ENCODE measurements at regions not wholly inside any gene's neighbourhood (a gene's known extent, or its start where the extent isn't known, plus 50 kb on each side); places are given as distances from the start of the nearest gene placed in this dataset.

- DNase-seq = no peak
- no peak overlapping the region for H3K27ac ChIP-seq (ENCODE audit: low read length in 2 of 2)
- no peaks in the 10 kb centered on the region for H3K4me1 ChIP-seq (ENCODE audit: control insufficient read depth in 2 of 2, insufficient read depth in 2 of 2, low read length in 2 of 2)
- peaks cover 9% of the 10 kb centered on the region for H3K27me3 Mint-ChIP-seq
- no peak overlapping the region for H3K4me3 ChIP-seq (ENCODE audit: control extremely low read depth in 1 of 5, extremely low read depth in 1 of 5, insufficient read depth in 1 of 5, low read depth in 2 of 5, low read length in 4 of 5)
- ChIA-PET POLR2A (no interaction called here), CTCF (no interaction called here)
- TF ChIP-seq, protein P1, sequence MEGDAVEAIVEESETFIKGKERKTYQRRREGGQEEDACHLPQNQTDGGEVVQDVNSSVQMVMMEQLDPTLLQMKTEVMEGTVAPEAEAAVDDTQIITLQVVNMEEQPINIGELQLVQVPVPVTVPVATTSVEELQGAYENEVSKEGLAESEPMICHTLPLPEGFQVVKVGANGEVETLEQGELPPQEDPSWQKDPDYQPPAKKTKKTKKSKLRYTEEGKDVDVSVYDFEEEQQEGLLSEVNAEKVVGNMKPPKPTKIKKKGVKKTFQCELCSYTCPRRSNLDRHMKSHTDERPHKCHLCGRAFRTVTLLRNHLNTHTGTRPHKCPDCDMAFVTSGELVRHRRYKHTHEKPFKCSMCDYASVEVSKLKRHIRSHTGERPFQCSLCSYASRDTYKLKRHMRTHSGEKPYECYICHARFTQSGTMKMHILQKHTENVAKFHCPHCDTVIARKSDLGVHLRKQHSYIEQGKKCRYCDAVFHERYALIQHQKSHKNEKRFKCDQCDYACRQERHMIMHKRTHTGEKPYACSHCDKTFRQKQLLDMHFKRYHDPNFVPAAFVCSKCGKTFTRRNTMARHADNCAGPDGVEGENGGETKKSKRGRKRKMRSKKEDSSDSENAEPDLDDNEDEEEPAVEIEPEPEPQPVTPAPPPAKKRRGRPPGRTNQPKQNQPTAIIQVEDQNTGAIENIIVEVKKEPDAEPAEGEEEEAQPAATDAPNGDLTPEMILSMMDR (IDR thresholded peaks at IDR 0.05) = no peak
- no peak for TF ChIP-seq EZH2 (IDR thresholded peaks at IDR 0.05; ENCODE audit: borderline replicate concordance, insufficient read depth, low read depth, low read length, poor library complexity, severe bottlenecking)
- H3K79me2 ChIP-seq (ENCODE audit: control insufficient read depth, insufficient read depth, low read length) = no peaks in the 10 kb centered on the region
- intact Hi-C loops (cut with micrococcal nuclease) = no loop called here
- no peak overlapping the region for H3K27ac Mint-ChIP-seq
- no peaks in the 10 kb centered on the region for H3K9me3 ChIP-seq (ENCODE audit: control extremely low read depth in 1 of 3, control insufficient read depth in 2 of 3, insufficient read depth in 1 of 3, low read length in 2 of 3)
- no peak overlapping the region for H3K4me2 ChIP-seq (replicated peaks; ENCODE audit: low read depth, low read length, poor library complexity, severe bottlenecking)
- H3K27me3 ChIP-seq (replicated peaks in 1 of 4; ENCODE audit: control extremely low read depth in 1 of 4, control insufficient read depth in 3 of 4, insufficient read depth in 4 of 4, low read length in 3 of 4) = peaks cover 0 to 9% (median 1%) of the 10 kb centered on the region in 4 experiments
- no peak for ATAC-seq (ENCODE audit: low read depth)
- H2AFZ ChIP-seq (ENCODE audit: insufficient read depth, low read depth, low read length, poor library complexity, severe bottlenecking) = no peak overlapping the region
- no peak overlapping the region for H3K9ac ChIP-seq (ENCODE audit: low read length)
- no peaks in the 10 kb centered on the region for H3K9me3 Mint-ChIP-seq (ENCODE audit: insufficient read depth)
- H3K4me1 Mint-ChIP-seq = no peaks in the 10 kb centered on the region
- H3K36me3 ChIP-seq (replicated peaks in 1 of 2; ENCODE audit: control extremely low read depth in 1 of 2, control insufficient read depth in 1 of 2, extremely low read depth in 1 of 2, insufficient read depth in 2 of 2, low read length in 1 of 2) = no peaks in the 10 kb centered on the region
- WGBS (ENCODE audit: insufficient coverage) = 89% methylated on average over 3 of the region's 6 CpGs
- no peaks in the 10 kb centered on the region for H4K20me1 ChIP-seq (ENCODE audit: control insufficient read depth, insufficient read depth, low read length, poor library complexity, severe bottlenecking)
- no peak overlapping the region for H3K4me3 Mint-ChIP-seq
Observed at GRCh38 chr9:3773362-3774060, 247.7 kb upstream of the RFX3 start.

GRCh38 chr9:3769646-3770045 is 243.8 kb upstream of the RFX3 start:
- H3K9me3 ChIP-seq (ENCODE audit: control extremely low read depth in 1 of 3, control insufficient read depth in 2 of 3, insufficient read depth in 1 of 3, low read length in 2 of 3) = no peaks in the 10 kb centered on the region
- no peak overlapping the region for H2AFZ ChIP-seq (ENCODE audit: insufficient read depth, low read depth, low read length, poor library complexity, severe bottlenecking)
- H3K9ac ChIP-seq (ENCODE audit: low read length) = no peak overlapping the region
- intact Hi-C loops (cut with micrococcal nuclease) = no loop called here
- WGBS (ENCODE audit: insufficient coverage) = 100% methylated on average over 1 of the region's 4 CpGs
- no peak for ATAC-seq (ENCODE audit: low read depth)
- no peaks in the 10 kb centered on the region for H3K36me3 ChIP-seq (replicated peaks in 1 of 2; ENCODE audit: control extremely low read depth in 1 of 2, control insufficient read depth in 1 of 2, extremely low read depth in 1 of 2, insufficient read depth in 2 of 2, low read length in 1 of 2)
- Mint-ChIP-seq H3K27ac (no peak overlapping the region), H3K9me3 (ENCODE audit: insufficient read depth) (no peaks in the 10 kb centered on the region), H3K27me3 (peaks cover 16% of the 10 kb centered on the region), H3K4me1 (no peaks in the 10 kb centered on the region), H3K4me3 (no peak overlapping the region)
- H3K4me3 ChIP-seq (ENCODE audit: control extremely low read depth in 1 of 5, extremely low read depth in 1 of 5, insufficient read depth in 1 of 5, low read depth in 2 of 5, low read length in 4 of 5) = no peak overlapping the region
- TF ChIP-seq, protein P1 (IDR thresholded peaks at IDR 0.05) = no peak
- TF ChIP-seq EZH2 (IDR thresholded peaks at IDR 0.05; ENCODE audit: borderline replicate concordance, insufficient read depth, low read depth, low read length, poor library complexity, severe bottlenecking) = no peak
- H3K27ac ChIP-seq (ENCODE audit: low read length in 2 of 2) = no peak overlapping the region
- H4K20me1 ChIP-seq (ENCODE audit: control insufficient read depth, insufficient read depth, low read length, poor library complexity, severe bottlenecking) = no peaks in the 10 kb centered on the region
- H3K79me2 ChIP-seq (ENCODE audit: control insufficient read depth, insufficient read depth, low read length) = no peaks in the 10 kb centered on the region
- no peaks in the 10 kb centered on the region for H3K4me1 ChIP-seq (ENCODE audit: control insufficient read depth in 2 of 2, insufficient read depth in 2 of 2, low read length in 2 of 2)
- CTCF ChIA-PET = interaction anchor here (0.6 kb wide), 1 partner anchor 667 kb away, joined by 3 read pairs; no protein-coding TSS in a partner anchor
- H3K4me2 ChIP-seq (replicated peaks; ENCODE audit: low read depth, low read length, poor library complexity, severe bottlenecking) = no peak overlapping the region
- peaks cover 0 to 4% (median 1%) of the 10 kb centered on the region in 4 experiments for H3K27me3 ChIP-seq (replicated peaks in 1 of 4; ENCODE audit: control extremely low read depth in 1 of 4, control insufficient read depth in 3 of 4, insufficient read depth in 4 of 4, low read length in 3 of 4)
- DNase-seq = no peak
- POLR2A ChIA-PET = no interaction called here

Data from B cell (primary cell).